ENCODE measurements at regions not wholly inside any gene's neighbourhood (a gene's known extent, or its start where the extent isn't known, plus 50 kb on each side); places are given as distances from the start of the nearest gene placed in this dataset.

- H3K36me3 ChIP-seq (ENCODE audit: control insufficient read depth in 1 of 2, insufficient read depth in 2 of 2, low read length in 2 of 2) = no peaks in the 10 kb centered on the region
- no peak overlapping the region for H3K4me2 ChIP-seq (ENCODE audit: low read length)
- no peaks in the 10 kb centered on the region for H3K9me2 ChIP-seq (ENCODE audit: insufficient read depth)
- no peak for TF ChIP-seq ATF3 (IDR thresholded peaks at IDR 0.05)
- TF ChIP-seq SRF (IDR thresholded peaks at IDR 0.05; ENCODE audit: low read depth) = no peak
- TF ChIP-seq SP1 (IDR thresholded peaks at IDR 0.05; ENCODE audit: low read depth) = no peak
- no peak for TF ChIP-seq ZNF274 (IDR thresholded peaks at IDR 0.05; ENCODE audit: low read depth, low read length)
- TF ChIP-seq YY1 (IDR thresholded peaks at IDR 0.05; ENCODE audit: extremely low read depth, insufficient replicate concordance, low read depth, low read length) = no peak
- TF ChIP-seq REST (IDR thresholded peaks at IDR 0.05; ENCODE audit: low read depth) = no peak
- no peak for TF ChIP-seq JUND (IDR thresholded peaks at IDR 0.05)
- TF ChIP-seq ELF1 (IDR thresholded peaks at IDR 0.05; ENCODE audit: borderline replicate concordance, low read depth) = no peak
- TF ChIP-seq EGR1 (IDR thresholded peaks at IDR 0.05; ENCODE audit: low read depth) = no peak
- TF ChIP-seq RAD21 (IDR thresholded peaks at IDR 0.05; ENCODE audit: low read depth) = no peak
- intact Hi-C loops (cut with micrococcal nuclease) = no loop called here
- peaks cover 14 to 18% of the 10 kb centered on the region in 2 experiments; a peak in 2 of 4 replicates for H3K9me3 ChIP-seq (ENCODE audit: control insufficient read depth in 1 of 2, insufficient read depth in 1 of 2, low read depth in 1 of 2, low read length in 2 of 2)
- H3K4me3 ChIP-seq (replicated peaks in 1 of 2; ENCODE audit: low read depth in 1 of 2, low read length in 2 of 2) = no peak overlapping the region
- BruUV-seq (replicated peaks) = no TSS peak
- H3K9ac ChIP-seq (ENCODE audit: low read length) = no peak overlapping the region
- no peaks in the 10 kb centered on the region for H4K20me1 ChIP-seq (ENCODE audit: insufficient read depth)
- POLR2A ChIA-PET = no interaction called here
- DNase-seq (ENCODE audit: low read depth, low spot score) (no peak), ATAC-seq (no peak)
- RAD21 ChIA-PET (ENCODE audit: low non-redundant PET in 1 of 2, low total read pairs in 2 of 2, uncharacterized antibody in 2 of 2, unreplicated experiment in 2 of 2) = no interaction called here
- no peaks in the 10 kb centered on the region for H3K4me1 ChIP-seq (ENCODE audit: control insufficient read depth in 1 of 2, insufficient read depth in 2 of 2, low read length in 2 of 2)
- H3K27ac ChIP-seq (ENCODE audit: low read depth, low read length) = no peak overlapping the region
- no peaks in the 10 kb centered on the region for H3K79me2 ChIP-seq (ENCODE audit: insufficient read depth, low read length)
- H2AFZ ChIP-seq (ENCODE audit: low read depth, low read length, poor library complexity, severe bottlenecking) = no peak overlapping the region
- CTCF ChIA-PET = no interaction called here
- no peaks in the 10 kb centered on the region for H3K27me3 ChIP-seq (ENCODE audit: insufficient read depth, low read length)
Observed at GRCh38 chr16:7185165-7185564, 147.5 kb upstream of the RBFOX1 start.
